HCT116 (cell line): ENCODE measurements at regions not wholly inside any gene's neighbourhood (a gene's known extent, or its start where the extent isn't known, plus 50 kb on each side); places are given as distances from the start of the nearest gene placed in this dataset.
A peak's percentile ranks its signal among the peaks of the same experiment; 100 is the strongest.

Source experiments
- ATAC-seq: fragments of 200-7000 bp; cut with Tn5 transposase; 2 replicates; pipeline ENCODE4 v1.9.1; 2020; ENCODE audit warnings: mild to moderate bottlenecking, moderate library complexity
- BruUV-seq: library from RNA; stranded (reverse); fragments of 400-500 nt; replicated peaks from 2 replicates; lab custom pipeline; 2021; lab: Mats Ljungman, UMichigan
- CTCF ChIA-PET: fragments of 300-600 bp; sonication (Branson Sonifier 250); formaldehyde crosslinking; loops from one replicate; lab custom pipeline; 2021; ENCODE audit warnings: antibody characterized with exemption; lab: Charles Lee
- POLR2A ChIA-PET: fragments of 300-600, 350-600 bp; sonication (Branson Sonifier 250); formaldehyde crosslinking; loops from one replicate; lab custom pipeline; 2021; ENCODE audit warnings: antibody characterized with exemption; lab: Charles Lee
- RAD21 ChIA-PET, 2 experiments: fragments of 300-600 bp; sonication (Branson Sonifier 250); formaldehyde crosslinking; loops; one replicate each; lab custom pipeline; 2023; ENCODE audit warnings: low total read pairs in 2 of 2; ENCODE audit not compliant: uncharacterized antibody in 2 of 2, unreplicated experiment in 2 of 2, low non-redundant PET in 1 of 2; lab: Charles Lee
- DNase-seq: peaks from one replicate; pipeline ENCODE4 v3.0.0-alpha.2; 2010; ENCODE audit warnings: low read depth, low spot score
- H2AFZ ChIP-seq: fragments of 200-600 bp; shearing (Covaris generic), sonication (generic); 2 replicates; pipeline ENCODE4 v1.6.1; 2017; ENCODE audit warnings: low read depth, mixed run types, mixed read lengths, antibody characterized with exemption, low read length; ENCODE audit not compliant: poor library complexity, severe bottlenecking
- H3K27ac ChIP-seq: 2 replicates; pipeline ENCODE4 v1.5.1; 2012; ENCODE audit warnings: low read depth, low read length
- H3K27me3 ChIP-seq: fragments of 200-600 bp; sonication (generic); 2 replicates; pipeline ENCODE4 v1.6.1; 2016; ENCODE audit warnings: mixed run types, low read length, mixed read lengths; ENCODE audit not compliant: insufficient read depth
- H3K36me3 ChIP-seq, 2 experiments: fragments of 200-500 bp in 1 of 2; fragments of 200-600 bp in 1 of 2; sonication (Bioruptor generic) in 1 of 2; sonication (generic) in 1 of 2; 2 replicates each; pipeline versions ENCODE4 v1.5.1 to v1.6.1; 2014 to 2016; ENCODE audit warnings: low read length in 2 of 2, inconsistent platforms in 1 of 2, mixed read lengths in 1 of 2, mixed run types in 1 of 2; ENCODE audit not compliant: insufficient read depth in 2 of 2, control insufficient read depth in 1 of 2
- H3K4me1 ChIP-seq, 2 experiments: fragments of 200-600 bp in 1 of 2; sonication (generic) in 1 of 2; 2 replicates each; pipeline versions ENCODE4 v1.5.1 to v1.6.1; 2012 to 2017; ENCODE audit warnings: low read length in 2 of 2, inconsistent platforms in 1 of 2, mild to moderate bottlenecking in 1 of 2, mixed read lengths in 1 of 2, mixed run types in 1 of 2, moderate library complexity in 1 of 2; ENCODE audit not compliant: insufficient read depth in 2 of 2, control insufficient read depth in 1 of 2
- H3K4me2 ChIP-seq: fragments of 200-600 bp; sonication (generic); 2 replicates; pipeline ENCODE4 v1.6.1; 2017; ENCODE audit warnings: mixed run types, low read length, mixed read lengths
- H3K4me3 ChIP-seq, 2 experiments: fragments of 200-600 bp in 1 of 2; sonication (generic) in 1 of 2; replicated peaks in 1 of 2; 2 replicates each; pipeline ENCODE4 v1.5.1; 2011 to 2016; ENCODE audit warnings: low read length in 2 of 2, control low read depth in 1 of 2, low read depth in 1 of 2, mild to moderate bottlenecking in 1 of 2, mixed read lengths in 1 of 2, mixed run types in 1 of 2
- H3K79me2 ChIP-seq: fragments of 200-600 bp; sonication (generic); 2 replicates; pipeline ENCODE4 v1.6.1; 2017; ENCODE audit warnings: mild to moderate bottlenecking, mixed run types, low read length, moderate library complexity, mixed read lengths; ENCODE audit not compliant: insufficient read depth
- H3K9ac ChIP-seq: fragments of 200-600 bp; sonication (generic); 2 replicates; pipeline ENCODE4 v1.6.1; 2016; ENCODE audit warnings: low read length, mixed read lengths
- H3K9me2 ChIP-seq: fragments of 200-600 bp; sonication (generic), shearing (Covaris generic); 2 replicates; pipeline ENCODE4 v1.6.1; 2017; ENCODE audit warnings: mixed run types, mild to moderate bottlenecking, moderate library complexity; ENCODE audit not compliant: insufficient read depth
- H3K9me3 ChIP-seq, 2 experiments: fragments of 200-500 bp in 1 of 2; fragments of 200-600 bp in 1 of 2; sonication (Bioruptor generic) in 1 of 2; sonication (generic) in 1 of 2; 2 replicates each; pipeline ENCODE4 v1.6.1; 2014 to 2017; ENCODE audit warnings: low read length in 2 of 2, mixed read lengths in 2 of 2, inconsistent platforms in 1 of 2, low read depth in 1 of 2, mild to moderate bottlenecking in 1 of 2, mixed run types in 1 of 2, moderate library complexity in 1 of 2; ENCODE audit not compliant: control insufficient read depth in 1 of 2, insufficient read depth in 1 of 2
- H4K20me1 ChIP-seq: fragments of 200-600 bp; sonication (generic), shearing (Covaris generic); 2 replicates; pipeline ENCODE4 v1.6.1; 2017; ENCODE audit warnings: mixed run types, mild to moderate bottlenecking, moderate library complexity; ENCODE audit not compliant: insufficient read depth
- ATF3 ChIP-seq: IDR thresholded peaks from 2 replicates; pipeline ENCODE4 v1.6.1; 2012
- CEBPB ChIP-seq: IDR thresholded peaks from 2 replicates; pipeline ENCODE4 v1.6.1; 2012; ENCODE audit warnings: low read depth
- CTCF ChIP-seq, 3 experiments: fragments of 200-600 bp in 1 of 3; sonication (generic) in 1 of 3; IDR thresholded peaks in 2 of 3; conservative IDR thresholded peaks in 1 of 3; 2 replicates each; pipeline ENCODE4 v1.5.1; 2012 to 2017; ENCODE audit warnings: low read depth in 2 of 3, low read length in 2 of 3, antibody characterized with exemption in 1 of 3, borderline replicate concordance in 1 of 3, control low read depth in 1 of 3, mild to moderate bottlenecking in 1 of 3, mixed read lengths in 1 of 3, mixed run types in 1 of 3, moderate library complexity in 1 of 3; ENCODE audit not compliant: insufficient read depth in 1 of 3
- ELF1 ChIP-seq: IDR thresholded peaks from 2 replicates; pipeline ENCODE4 v1.6.1; 2012; ENCODE audit warnings: low read depth, borderline replicate concordance
- POLR2A ChIP-seq: IDR thresholded peaks from 2 replicates; pipeline ENCODE4 v1.7.0; 2011; ENCODE audit warnings: borderline replicate concordance; ENCODE audit not compliant: insufficient read depth, insufficient read length; ENCODE audit errors: extremely low read depth
- POLR2AphosphoS5 ChIP-seq: IDR thresholded peaks from 2 replicates; pipeline ENCODE4 v1.6.1; 2011; ENCODE audit warnings: mild to moderate bottlenecking, low read depth, low read length, moderate library complexity
- RAD21 ChIP-seq: IDR thresholded peaks from 2 replicates; pipeline ENCODE4 v1.6.1; 2012; ENCODE audit warnings: low read depth, mild to moderate bottlenecking
- intact Hi-C: fragments of 100-400 bp; cut with micrococcal nuclease; formaldehyde crosslinking; loops from 2 replicates; pipeline ENCODE4 v1.10.0; 2022

- ChIA-PET RAD21 (no interaction called here), POLR2A (no interaction called here)
- H4K20me1 ChIP-seq: no peaks in the 10 kb centered on the region
- H3K9me2 ChIP-seq: no peaks in the 10 kb centered on the region
- no peak overlapping the region for H3K4me3 ChIP-seq
- ATAC-seq (no peak), DNase-seq (no peak)
- no TSS peak for BruUV-seq
- H3K4me2 ChIP-seq: no peak overlapping the region
- no peaks in the 10 kb centered on the region for H3K36me3 ChIP-seq
- H3K27me3 ChIP-seq: no peaks in the 10 kb centered on the region
- intact Hi-C loops: loop anchor here (5.0 to 10.0 kb wide), 4 partner anchors 55 to 1183 kb away; no protein-coding TSS in a partner anchor
- no peak overlapping the region for H3K9ac ChIP-seq
- no peaks in the 10 kb centered on the region for H3K79me2 ChIP-seq
- no peak for TF ChIP-seq POLR2A
- no peak for TF ChIP-seq ATF3
- TF ChIP-seq, all 23 proteins: peak for 0
- no peak overlapping the region for H2AFZ ChIP-seq
- CTCF ChIA-PET: interaction anchor here (2.7 to 3.4 kb wide), 2 partner anchors 406 to 461 kb away, joined by 25 to 68 read pairs; no protein-coding TSS in a partner anchor
- H3K27ac ChIP-seq: no peak overlapping the region
- H3K9me3 ChIP-seq: no peaks in the 10 kb centered on the region
- H3K4me1 ChIP-seq: 0 out of 4 replicates have a peak, but pooled peaks cover 0 to 2% of the 10 kb centered on the region in 2 experiments
Observed at GRCh38 chr2:182647499-182647787, 68.6 kb upstream of the DNAJC10 start.

GRCh38 chr2:182649316-182649715 lies 66.7 kb upstream of the DNAJC10 start:
- Histone ChIP-seq H2AFZ (peak overlapping the region; percentile 29), H3K4me1 (no peaks in the 10 kb centered on the region), H3K9ac (no peak overlapping the region), H3K4me2 (no peak overlapping the region), H3K9me2 (no peaks in the 10 kb centered on the region), H3K27me3 (no peaks in the 10 kb centered on the region), H3K36me3 (no peaks in the 10 kb centered on the region), H3K9me3 (no peaks in the 10 kb centered on the region), H3K4me3 (no peak overlapping the region), H3K27ac (no peak overlapping the region), H3K79me2 (no peaks in the 10 kb centered on the region), H4K20me1 (no peaks in the 10 kb centered on the region)
- DNase-seq (peak; percentile 21), ATAC-seq (peak; percentile 92)
- ChIA-PET CTCF (interaction anchor here (0.9 to 3.4 kb wide), 13 partner anchors 8 to 1544 kb away, joined by 3 to 68 read pairs (median 4); no protein-coding TSS in a partner anchor), RAD21 (interaction anchor here (0.8 to 2.3 kb wide), 5 partner anchors 265 to 465 kb away, joined by 3 to 12 read pairs (median 4); no protein-coding TSS in a partner anchor), POLR2A (interaction anchor here (1.0 kb wide), 1 partner anchor 408 kb away, joined by 3 read pairs; no protein-coding TSS in a partner anchor)
- intact Hi-C loops: loop anchor here (1.0 to 10.0 kb wide), 7 partner anchors 57 to 1545 kb away; no protein-coding TSS in a partner anchor
- no peak for TF ChIP-seq POLR2AphosphoS5
- TF ChIP-seq CEBPB: peak; percentile 18; the same call in 1 of the 2 replicates
- TF ChIP-seq POLR2A: no peak
- TF ChIP-seq ELF1: no peak
- TF ChIP-seq RAD21: peak; percentile 90
- TF ChIP-seq ATF3: no peak
- TF ChIP-seq CTCF (IDR thresholded peaks at IDR 0.05 in 2 of 3, conservative IDR thresholded peaks at IDR 0.05 in 1 of 3; ENCODE audit: borderline replicate concordance in 1 of 3, insufficient read depth in 1 of 3, low read depth in 2 of 3, low read length in 2 of 3): peak; percentile 71 to 77 (median 71); a peak in 5 of 6 replicates
- no TSS peak for BruUV-seq
